ENCODE measurements at regions not wholly inside any gene's neighbourhood (a gene's known extent, or its start where the extent isn't known, plus 50 kb on each side); places are given as distances from the start of the nearest gene placed in this dataset.

DNA sequence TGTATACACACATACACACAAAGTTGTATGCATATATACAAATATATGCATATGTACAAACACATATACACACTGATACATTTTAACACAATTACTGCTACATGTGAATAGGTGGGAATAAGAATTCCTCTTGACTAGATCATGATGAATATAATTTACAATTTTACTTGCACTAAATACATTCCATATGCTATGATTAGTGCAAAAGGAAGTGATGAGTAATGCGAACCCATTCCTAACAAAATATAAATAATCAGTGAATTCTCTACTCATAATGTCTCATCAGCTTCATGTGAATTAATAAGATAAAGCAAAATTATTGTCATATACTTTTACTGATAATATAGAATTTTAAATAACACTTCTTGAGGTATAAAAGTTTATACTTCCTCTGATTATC lies 1077.3 kb upstream of the PCDH10 start:
- TF ChIP-seq GABPA (IDR thresholded peaks at IDR 0.05; ENCODE audit: low read depth) (no peak), POLR2AphosphoS5 (IDR thresholded peaks at IDR 0.05; ENCODE audit: low read depth) (no peak), REST (IDR thresholded peaks at IDR 0.05; ENCODE audit: insufficient replicate concordance, low read depth) (no peak), SPI1 (IDR thresholded peaks at IDR 0.05; ENCODE audit: borderline replicate concordance, low read depth) (no peak)
- TF ChIP-seq, protein P1, sequence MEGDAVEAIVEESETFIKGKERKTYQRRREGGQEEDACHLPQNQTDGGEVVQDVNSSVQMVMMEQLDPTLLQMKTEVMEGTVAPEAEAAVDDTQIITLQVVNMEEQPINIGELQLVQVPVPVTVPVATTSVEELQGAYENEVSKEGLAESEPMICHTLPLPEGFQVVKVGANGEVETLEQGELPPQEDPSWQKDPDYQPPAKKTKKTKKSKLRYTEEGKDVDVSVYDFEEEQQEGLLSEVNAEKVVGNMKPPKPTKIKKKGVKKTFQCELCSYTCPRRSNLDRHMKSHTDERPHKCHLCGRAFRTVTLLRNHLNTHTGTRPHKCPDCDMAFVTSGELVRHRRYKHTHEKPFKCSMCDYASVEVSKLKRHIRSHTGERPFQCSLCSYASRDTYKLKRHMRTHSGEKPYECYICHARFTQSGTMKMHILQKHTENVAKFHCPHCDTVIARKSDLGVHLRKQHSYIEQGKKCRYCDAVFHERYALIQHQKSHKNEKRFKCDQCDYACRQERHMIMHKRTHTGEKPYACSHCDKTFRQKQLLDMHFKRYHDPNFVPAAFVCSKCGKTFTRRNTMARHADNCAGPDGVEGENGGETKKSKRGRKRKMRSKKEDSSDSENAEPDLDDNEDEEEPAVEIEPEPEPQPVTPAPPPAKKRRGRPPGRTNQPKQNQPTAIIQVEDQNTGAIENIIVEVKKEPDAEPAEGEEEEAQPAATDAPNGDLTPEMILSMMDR (IDR thresholded peaks at IDR 0.05; ENCODE audit: insufficient read depth, low read length): no peak
- DNase-seq (ENCODE audit: low read depth in 1 of 2, low spot score in 1 of 2): no peak

DNA sequence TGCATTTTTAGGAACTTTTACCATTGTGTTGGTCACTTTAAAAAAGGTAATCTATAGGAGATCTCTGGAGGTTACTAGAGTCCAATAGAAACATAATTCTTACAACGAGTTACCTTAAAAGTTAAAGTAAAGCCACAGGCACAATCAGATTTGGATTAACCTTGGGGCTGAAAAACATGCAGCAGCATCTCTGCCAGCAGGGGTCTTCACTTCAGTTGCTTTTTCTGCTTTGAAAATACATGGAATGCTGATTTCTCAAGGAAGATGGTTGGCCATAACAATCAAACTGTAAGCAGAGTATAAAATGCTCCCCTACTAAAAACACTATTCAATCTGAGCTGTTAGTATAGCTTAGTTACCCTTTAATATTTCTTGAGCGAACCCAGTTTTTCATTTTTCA lies 1072.3 kb upstream of the PCDH10 start:
- Histone ChIP-seq H3K27me3 (ENCODE audit: insufficient read depth, poor library complexity, severe bottlenecking) (no peaks in the 10 kb centered on the region), H3K27ac (replicated peaks) (no peak overlapping the region), H3K4me3 (replicated peaks; ENCODE audit: insufficient read depth, low read length) (no peak overlapping the region)
- TF ChIP-seq POLR2AphosphoS5 (IDR thresholded peaks at IDR 0.05; ENCODE audit: low read depth) (no peak), REST (IDR thresholded peaks at IDR 0.05; ENCODE audit: insufficient replicate concordance, low read depth) (no peak), GABPA (IDR thresholded peaks at IDR 0.05; ENCODE audit: low read depth) (no peak), SPI1 (IDR thresholded peaks at IDR 0.05; ENCODE audit: borderline replicate concordance, low read depth) (no peak)
- TF ChIP-seq, protein P1 (IDR thresholded peaks at IDR 0.05; ENCODE audit: insufficient read depth, low read length): no peak
- DNase-seq (ENCODE audit: low read depth in 1 of 2, low spot score in 1 of 2): no peak

More for the DNA sequence above, 1077.3 kb upstream of the PCDH10 start:
- no peak overlapping the region for H3K4me3 ChIP-seq (replicated peaks; ENCODE audit: insufficient read depth, low read length)
- no peaks in the 10 kb centered on the region for H3K27me3 ChIP-seq (ENCODE audit: insufficient read depth, poor library complexity, severe bottlenecking)
- H3K27ac ChIP-seq (replicated peaks): no peak overlapping the region

DNA sequence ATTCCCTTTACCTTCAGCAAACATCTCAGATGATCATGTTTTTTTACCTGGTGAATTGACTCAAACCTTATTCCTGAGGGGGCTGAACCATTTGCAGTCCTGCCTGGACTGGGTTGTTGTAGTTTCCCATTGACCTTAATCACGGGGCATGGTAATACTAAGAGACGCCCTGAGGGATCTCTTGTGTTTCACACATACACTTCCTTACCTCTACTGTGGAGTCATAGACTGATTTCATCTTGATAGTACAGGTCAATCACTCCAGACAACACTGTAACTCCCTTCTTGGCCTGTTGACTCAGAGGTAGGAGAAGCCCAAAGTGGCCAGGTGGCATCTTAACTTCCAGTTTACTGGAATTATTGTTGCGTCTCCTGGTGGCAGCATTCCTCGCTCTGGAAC lies 1064.0 kb upstream of the PCDH10 start:
- DNase-seq (ENCODE audit: low read depth in 1 of 2, low spot score in 1 of 2): no peak
- TF ChIP-seq POLR2AphosphoS5 (IDR thresholded peaks at IDR 0.05; ENCODE audit: low read depth) (no peak), REST (IDR thresholded peaks at IDR 0.05; ENCODE audit: insufficient replicate concordance, low read depth) (no peak), GABPA (IDR thresholded peaks at IDR 0.05; ENCODE audit: low read depth) (no peak), SPI1 (IDR thresholded peaks at IDR 0.05; ENCODE audit: borderline replicate concordance, low read depth) (no peak)
- TF ChIP-seq, protein P1 (IDR thresholded peaks at IDR 0.05; ENCODE audit: insufficient read depth, low read length): no peak
- Histone ChIP-seq H3K27me3 (ENCODE audit: insufficient read depth, poor library complexity, severe bottlenecking) (no peaks in the 10 kb centered on the region), H3K27ac (replicated peaks) (no peak overlapping the region), H3K4me3 (replicated peaks; ENCODE audit: insufficient read depth, low read length) (no peak overlapping the region)
